H9 (cell line): ENCODE measurements at regions not wholly inside any gene's neighbourhood (a gene's known extent, or its start where the extent isn't known, plus 50 kb on each side); places are given as distances from the start of the nearest gene placed in this dataset.

Experiments
- DNase-seq: peaks from one replicate; pipeline ENCODE4 v3.0.0-alpha.2; 2017
- H2AFZ ChIP-seq: one replicate; pipeline ENCODE4 v1.6.1; 2013; ENCODE audit warnings: mild to moderate bottlenecking, low read length, control low read depth, moderate library complexity
- H2AK5ac ChIP-seq: 2 replicates; pipeline ENCODE4 v1.6.1; 2013; ENCODE audit warnings: low read length, control low read depth, mixed read lengths; ENCODE audit not compliant: insufficient read length
- H2BK120ac ChIP-seq: one replicate; pipeline ENCODE4 v1.6.1; 2013; ENCODE audit warnings: low read depth, mild to moderate bottlenecking, low read length, control low read depth, inconsistent platforms; ENCODE audit not compliant: poor library complexity, severe bottlenecking
- H2BK12ac ChIP-seq: 2 replicates; pipeline ENCODE4 v1.6.1; 2013; ENCODE audit warnings: low read length, control low read depth, mixed read lengths, low read depth; ENCODE audit not compliant: insufficient read length
- H2BK15ac ChIP-seq: 2 replicates; pipeline ENCODE4 v1.6.1; 2013; ENCODE audit warnings: low read depth, low read length, control low read depth
- H2BK20ac ChIP-seq: one replicate; pipeline ENCODE4 v1.6.1; 2013; ENCODE audit warnings: low read depth, mild to moderate bottlenecking, low read length, control low read depth, inconsistent platforms; ENCODE audit not compliant: poor library complexity, severe bottlenecking
- H2BK5ac ChIP-seq: 2 replicates; pipeline ENCODE4 v1.6.1; 2013; ENCODE audit warnings: low read length, control low read depth, mixed read lengths; ENCODE audit not compliant: insufficient read length
- H3K14ac ChIP-seq: 2 replicates; pipeline ENCODE4 v1.6.1; 2013; ENCODE audit warnings: low read length, control low read depth; ENCODE audit not compliant: insufficient read depth
- H3K18ac ChIP-seq: 2 replicates; pipeline ENCODE4 v1.6.1; 2013; ENCODE audit warnings: low read depth, mild to moderate bottlenecking, mixed read lengths, low read length, control low read depth; ENCODE audit not compliant: insufficient read length
- H3K23ac ChIP-seq: 2 replicates; pipeline ENCODE4 v1.6.1; 2013; ENCODE audit warnings: low read length, control low read depth, mixed read lengths, low read depth; ENCODE audit not compliant: insufficient read length
- H3K23me2 ChIP-seq: 2 replicates; pipeline ENCODE4 v1.6.1; 2013; ENCODE audit warnings: low read depth, mild to moderate bottlenecking, mixed read lengths, low read length, control low read depth; ENCODE audit not compliant: insufficient read length, poor library complexity, severe bottlenecking
- H3K27ac ChIP-seq: 2 replicates; pipeline ENCODE4 v1.5.1; 2013; ENCODE audit warnings: low read length, control low read depth, mixed read lengths, low read depth; ENCODE audit not compliant: insufficient read length
- H3K27me3 ChIP-seq: 2 replicates; pipeline ENCODE4 v1.6.1; 2013; ENCODE audit warnings: low read length, control low read depth, inconsistent platforms; ENCODE audit not compliant: insufficient read depth
- H3K4ac ChIP-seq: 2 replicates; pipeline ENCODE4 v1.6.1; 2013; ENCODE audit warnings: low read depth, mild to moderate bottlenecking, control low read depth, inconsistent platforms, low read length, moderate library complexity
- H3K4me1 ChIP-seq: 2 replicates; pipeline ENCODE4 v1.6.1; 2013; ENCODE audit warnings: low read length, control low read depth, inconsistent platforms; ENCODE audit not compliant: insufficient read depth
- H3K4me2 ChIP-seq: 2 replicates; pipeline ENCODE4 v1.6.1; 2013; ENCODE audit warnings: low read length, control low read depth, mixed read lengths; ENCODE audit not compliant: insufficient read length, insufficient read depth
- H3K56ac ChIP-seq: 2 replicates; pipeline ENCODE4 v1.6.1; 2013; ENCODE audit warnings: low read depth, mild to moderate bottlenecking, mixed read lengths, low read length, control low read depth; ENCODE audit not compliant: insufficient read length
- H3K79me1 ChIP-seq: 2 replicates; pipeline ENCODE4 v1.6.1; 2013; ENCODE audit warnings: low read depth, mild to moderate bottlenecking, moderate library complexity, low read length, control low read depth, inconsistent platforms; ENCODE audit not compliant: insufficient read depth, poor library complexity, severe bottlenecking
- H3K79me2 ChIP-seq: 2 replicates; pipeline ENCODE4 v1.6.1; 2013; ENCODE audit warnings: low read length, control low read depth, inconsistent platforms; ENCODE audit not compliant: insufficient read depth
- H3K9ac ChIP-seq: 2 replicates; pipeline ENCODE4 v1.6.1; 2013; ENCODE audit warnings: low read length, control low read depth, mixed read lengths; ENCODE audit not compliant: insufficient read length; ENCODE audit errors: extremely low read depth
- H3K9me3 ChIP-seq: one replicate; pipeline ENCODE4 v1.6.1; 2013; ENCODE audit warnings: low read depth, low read length, inconsistent platforms; ENCODE audit not compliant: control insufficient read depth
- H3T11ph ChIP-seq: one replicate; pipeline ENCODE4 v1.6.1; 2013; ENCODE audit warnings: mild to moderate bottlenecking, low read length, control low read depth, inconsistent platforms
- H4K20me1 ChIP-seq: one replicate; pipeline ENCODE4 v1.6.1; 2013; ENCODE audit not compliant: control insufficient read depth, insufficient read length, insufficient read depth
- H4K5ac ChIP-seq: 2 replicates; pipeline ENCODE4 v1.6.1; 2013; ENCODE audit warnings: low read depth, mild to moderate bottlenecking, mixed read lengths, low read length, control low read depth; ENCODE audit not compliant: insufficient read length
- H4K8ac ChIP-seq: replicated peaks from 2 replicates; pipeline ENCODE4 v1.6.1; 2013; ENCODE audit warnings: low read length, control low read depth, mixed read lengths, low read depth; ENCODE audit not compliant: insufficient read length
- H4K91ac ChIP-seq: 2 replicates; pipeline ENCODE4 v1.6.1; 2013; ENCODE audit warnings: low read depth, mild to moderate bottlenecking, moderate library complexity, mixed read lengths, low read length, control low read depth; ENCODE audit not compliant: insufficient read length
- H3K27ac Mint-ChIP-seq, 3 experiments: 2 replicates in 2 of 3; 3 replicates in 1 of 3; pipeline ENCODE4 v1.8.0; 2020 to 2021; ENCODE audit warnings: mixed read lengths in 3 of 3, mild to moderate bottlenecking in 1 of 3, moderate library complexity in 1 of 3
- H3K27me3 Mint-ChIP-seq: 2 replicates; pipeline ENCODE4 v1.8.0; 2021; ENCODE audit warnings: low read depth, mild to moderate bottlenecking, moderate library complexity, mixed read lengths
- H3K36me3 Mint-ChIP-seq, 3 experiments: 2 replicates in 2 of 3; 3 replicates in 1 of 3; pipeline ENCODE4 v1.8.0; 2020 to 2021; ENCODE audit warnings: low read depth in 3 of 3, mixed read lengths in 3 of 3; ENCODE audit not compliant: insufficient read depth in 1 of 3
- H3K4me1 Mint-ChIP-seq, 2 experiments: 2 replicates each; pipeline ENCODE4 v1.8.0; 2020; ENCODE audit warnings: mixed read lengths in 2 of 2
- H3K4me3 Mint-ChIP-seq, 2 experiments: 2 replicates in 1 of 2; 3 replicates in 1 of 2; pipeline ENCODE4 v1.8.0; 2020 to 2021; ENCODE audit warnings: mild to moderate bottlenecking in 2 of 2, mixed read lengths in 2 of 2, moderate library complexity in 1 of 2
- H3K9me3 Mint-ChIP-seq, 2 experiments: 2 replicates in 1 of 2; 3 replicates in 1 of 2; pipeline ENCODE4 v1.8.0; 2020; ENCODE audit warnings: mild to moderate bottlenecking in 2 of 2, mixed read lengths in 2 of 2, moderate library complexity in 1 of 2
- WGBS: extraction: QIAGEN DNeasy Blood & Tissue Kit; methylation state at CpG from one replicate; pipeline ENCODE4 v1.1.7; 2013; ENCODE audit warnings: missing lambda C conversion rate, low lambda C conversion rate, mixed read lengths; ENCODE audit not compliant: insufficient read length; ENCODE audit errors: extremely low coverage; 5-methylcytosine and 5-hydroxymethylcytosine counted together
- TF ChIP-seq, protein P1 (sequence below): fragments of 200-600 bp; sonication (generic); conservative IDR thresholded peaks from 3 replicates; pipeline ENCODE4 v1.8.0; 2021; ENCODE audit warnings: antibody characterized with exemption, mild to moderate bottlenecking

DNA sequence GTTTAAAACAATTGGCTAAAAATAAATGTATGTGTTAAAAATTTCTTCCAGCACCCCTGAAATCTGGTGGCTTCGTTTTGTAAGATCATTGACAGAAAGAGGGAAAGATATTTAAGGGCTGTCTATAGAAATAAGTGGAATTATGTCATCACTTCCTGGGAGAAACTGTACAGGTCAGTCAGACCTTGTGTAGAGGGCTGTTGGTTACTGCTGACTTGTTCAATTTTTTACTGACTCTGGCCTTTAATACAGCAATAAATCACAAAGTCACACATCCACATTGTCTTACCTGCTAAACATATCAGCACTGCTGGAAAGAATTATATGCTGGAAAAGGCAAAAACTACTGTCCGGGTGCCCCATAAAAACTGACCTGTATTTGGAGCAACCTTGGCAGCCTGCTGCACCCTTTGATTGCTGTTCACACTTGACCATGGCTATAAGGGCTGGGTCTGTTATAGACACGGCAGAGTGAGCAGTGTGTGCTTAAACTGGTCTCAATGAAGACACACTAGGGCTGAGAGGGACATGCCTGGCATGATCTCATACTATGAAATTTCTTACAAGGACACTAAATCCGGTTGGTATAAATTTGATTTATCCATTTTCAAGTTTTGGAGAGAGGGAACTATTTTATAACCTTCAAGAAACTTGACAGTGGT, 162.1 kb downstream of the NHLRC3 start:
- Histone ChIP-seq H3K23ac (no peak overlapping the region), H3K79me1 (no peaks in the 10 kb centered on the region), H2BK12ac (no peak overlapping the region), H2AK5ac (no peak overlapping the region), H3K9me3 (no peaks in the 10 kb centered on the region), H3K14ac (no peak overlapping the region), H3K4me2 (no peak overlapping the region), H2AFZ (no peak overlapping the region), H3K4me1 (no peaks in the 10 kb centered on the region), H4K8ac (no peak overlapping the region), H3K27ac (no peak overlapping the region), H2BK5ac (no peak overlapping the region), H3K18ac (no peak overlapping the region), H3K79me2 (no peaks in the 10 kb centered on the region), H3K9ac (no peak overlapping the region), H4K91ac (no peak overlapping the region), H4K20me1 (no peaks in the 10 kb centered on the region), H3K27me3 (no peaks in the 10 kb centered on the region), H3K56ac (no peak overlapping the region), H3T11ph (no peak overlapping the region), H2BK120ac (no peak overlapping the region), H2BK15ac (no peak overlapping the region), H3K23me2 (no peaks in the 10 kb centered on the region), H3K4ac (no peak overlapping the region), H2BK20ac (no peak overlapping the region), H4K5ac (no peak overlapping the region)
- Mint-ChIP-seq H3K27ac (no peak overlapping the region), H3K27me3 (no peaks in the 10 kb centered on the region; the same call in 1 of the 2 replicates), H3K4me3 (no peak overlapping the region), H3K4me1 (peaks cover 0 to 3% of the 10 kb centered on the region in 2 experiments; a peak in 1 of 4 replicates), H3K36me3 (no peaks in the 10 kb centered on the region), H3K9me3 (no peaks in the 10 kb centered on the region)
- TF ChIP-seq, protein P1, sequence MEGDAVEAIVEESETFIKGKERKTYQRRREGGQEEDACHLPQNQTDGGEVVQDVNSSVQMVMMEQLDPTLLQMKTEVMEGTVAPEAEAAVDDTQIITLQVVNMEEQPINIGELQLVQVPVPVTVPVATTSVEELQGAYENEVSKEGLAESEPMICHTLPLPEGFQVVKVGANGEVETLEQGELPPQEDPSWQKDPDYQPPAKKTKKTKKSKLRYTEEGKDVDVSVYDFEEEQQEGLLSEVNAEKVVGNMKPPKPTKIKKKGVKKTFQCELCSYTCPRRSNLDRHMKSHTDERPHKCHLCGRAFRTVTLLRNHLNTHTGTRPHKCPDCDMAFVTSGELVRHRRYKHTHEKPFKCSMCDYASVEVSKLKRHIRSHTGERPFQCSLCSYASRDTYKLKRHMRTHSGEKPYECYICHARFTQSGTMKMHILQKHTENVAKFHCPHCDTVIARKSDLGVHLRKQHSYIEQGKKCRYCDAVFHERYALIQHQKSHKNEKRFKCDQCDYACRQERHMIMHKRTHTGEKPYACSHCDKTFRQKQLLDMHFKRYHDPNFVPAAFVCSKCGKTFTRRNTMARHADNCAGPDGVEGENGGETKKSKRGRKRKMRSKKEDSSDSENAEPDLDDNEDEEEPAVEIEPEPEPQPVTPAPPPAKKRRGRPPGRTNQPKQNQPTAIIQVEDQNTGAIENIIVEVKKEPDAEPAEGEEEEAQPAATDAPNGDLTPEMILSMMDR, result no peak
- WGBS, result no CpG with 5 or more reads among the region's 4 CpGs
- no peak for DNase-seq
